HEK293T (cell line): ENCODE measurements at regions not wholly inside any gene's neighbourhood (a gene's known extent, or its start where the extent isn't known, plus 50 kb on each side); places are given as distances from the start of the nearest gene placed in this dataset.

Experiments
- CTCF ChIA-PET: fragments of 350-600 bp; formaldehyde crosslinking; extraction: SDS; loops from one replicate; lab custom pipeline; 2021; ENCODE audit warnings: antibody characterized with exemption, inconsistent platforms; lab: Yijun Ruan, JAX
- POLR2A ChIA-PET: fragments of 350-600 bp; formaldehyde crosslinking; extraction: SDS; loops from one replicate; lab custom pipeline; 2020; ENCODE audit warnings: antibody characterized with exemption, inconsistent platforms; lab: Yijun Ruan, JAX
- DNase-seq: peaks from one replicate; pipeline ENCODE4 v3.0.0; 2012; ENCODE audit warnings: mixed read lengths; ENCODE audit errors: extremely low spot score
- ARNT ChIP-seq: fragments of 450-650 bp; IDR thresholded peaks from 2 replicates; pipeline ENCODE4 v1.6.1; 2017; ENCODE audit warnings: mild to moderate bottlenecking
- BHLHE40 ChIP-seq: fragments of 450-650 bp; IDR thresholded peaks from 2 replicates; pipeline ENCODE4 v1.6.1; 2016; ENCODE audit warnings: mild to moderate bottlenecking, moderate library complexity, borderline replicate concordance
- CTBP1 ChIP-seq: fragments of 450-650 bp; IDR thresholded peaks from 2 replicates; pipeline ENCODE4 v1.6.1; 2016; ENCODE audit warnings: borderline replicate concordance
- ELF4 ChIP-seq: fragments of 450-650 bp; IDR thresholded peaks from 2 replicates; pipeline ENCODE4 v1.6.1; 2017; ENCODE audit warnings: antibody characterized with exemption
- FOXA1 ChIP-seq: fragments of 450-650 bp; IDR thresholded peaks from 2 replicates; pipeline ENCODE4 v1.6.1; 2016; ENCODE audit warnings: mild to moderate bottlenecking
- FOXK2 ChIP-seq: fragments of 450-650 bp; IDR thresholded peaks from 2 replicates; pipeline ENCODE4 v1.6.1; 2016; ENCODE audit warnings: mild to moderate bottlenecking
- FOXM1 ChIP-seq: fragments of 450-650 bp; IDR thresholded peaks from 2 replicates; pipeline ENCODE4 v1.6.1; 2017; ENCODE audit warnings: mild to moderate bottlenecking, borderline replicate concordance
- HDGF ChIP-seq: fragments of 450-650 bp; IDR thresholded peaks from 2 replicates; pipeline ENCODE4 v1.6.1; 2017; ENCODE audit warnings: antibody characterized with exemption, borderline replicate concordance
- L3MBTL2 ChIP-seq: fragments of 450-650 bp; conservative IDR thresholded peaks from 2 replicates; pipeline ENCODE4 v1.6.1; 2016; ENCODE audit warnings: mild to moderate bottlenecking
- LEF1 ChIP-seq: fragments of 450-650 bp; IDR thresholded peaks from 2 replicates; pipeline ENCODE4 v1.6.1; 2017; ENCODE audit warnings: mild to moderate bottlenecking, borderline replicate concordance
- NFRKB ChIP-seq: fragments of 450-650 bp; IDR thresholded peaks from 2 replicates; pipeline ENCODE4 v1.6.1; 2016; ENCODE audit warnings: mild to moderate bottlenecking, moderate library complexity
- PKNOX1 ChIP-seq: fragments of 450-650 bp; IDR thresholded peaks from 2 replicates; pipeline ENCODE4 v1.6.1; 2016
- SP1 ChIP-seq: fragments of 450-650 bp; IDR thresholded peaks from 2 replicates; pipeline ENCODE4 v1.6.1; 2017
- SUZ12 ChIP-seq: fragments of 450-650 bp; IDR thresholded peaks from 2 replicates; pipeline ENCODE4 v1.6.1; 2016; ENCODE audit warnings: mild to moderate bottlenecking
- TARDBP ChIP-seq: fragments of 450-650 bp; IDR thresholded peaks from 2 replicates; pipeline ENCODE4 v1.6.1; 2016
- ZNF384 ChIP-seq: fragments of 450-650 bp; IDR thresholded peaks from 2 replicates; pipeline ENCODE4 v1.6.1; 2016

- CTCF ChIA-PET, result interaction anchor here (0.5 to 0.8 kb wide), 2 partner anchors 482 to 590 kb away, joined by 3 read pairs; no protein-coding TSS in a partner anchor
- POLR2A ChIA-PET, result no interaction called here
- DNase-seq, result no peak
- TF ChIP-seq ZNF384, result no peak
These were observed 210.1 kb upstream of the C1orf87 start for GRCh38 chr1:60283690-60284089.

DNA sequence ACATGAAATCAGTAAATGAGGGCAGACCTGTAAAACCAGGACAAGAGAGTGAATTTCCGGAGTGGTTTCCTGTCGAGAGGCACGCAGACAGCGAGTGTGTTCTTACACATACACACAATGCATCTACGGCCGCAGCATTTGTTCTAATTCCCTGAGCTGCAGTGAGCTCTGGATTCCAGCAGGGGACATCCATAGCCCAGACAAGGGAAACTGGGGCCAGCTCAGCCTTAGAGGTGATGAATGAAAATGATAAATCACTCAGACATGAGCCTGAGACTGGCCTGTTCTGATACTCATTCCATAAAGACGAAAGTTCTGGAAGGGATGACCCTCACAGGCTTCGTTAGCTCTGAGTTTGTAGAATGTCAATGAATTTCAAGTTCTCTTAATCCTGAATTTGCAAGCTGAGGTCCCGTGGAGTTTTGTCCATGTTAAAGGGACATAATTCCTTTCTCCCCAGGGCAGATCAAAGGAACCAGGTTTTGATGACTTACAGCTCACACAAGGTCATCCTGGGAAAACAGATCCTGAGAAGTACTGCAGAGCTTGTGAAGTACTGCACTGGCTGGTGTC is 207.9 kb upstream of the C1orf87 start:
- ChIA-PET CTCF (interaction anchor here (0.5 to 2.1 kb wide), 9 partner anchors 8 to 553 kb away, joined by 3 to 25 read pairs (median 3); no protein-coding TSS in a partner anchor), POLR2A (interaction anchor here (0.9 kb wide), 1 partner anchor 484 kb away, joined by 4 read pairs; no protein-coding TSS in a partner anchor)
- peak; percentile 87 for DNase-seq
- TF ChIP-seq CTBP1 (no peak), SUZ12 (no peak), PKNOX1 (peak; percentile 90)

- CTCF ChIA-PET, result interaction anchor here (0.5 to 2.1 kb wide), 7 partner anchors 8 to 485 kb away, joined by 3 to 25 read pairs (median 4); no protein-coding TSS in a partner anchor
- DNase-seq, result no peak
- no peak for TF ChIP-seq BHLHE40
- TF ChIP-seq NFRKB, result no peak
- TF ChIP-seq ELF4, result no peak
- no peak for TF ChIP-seq CTBP1
- no peak for TF ChIP-seq FOXK2
- TF ChIP-seq PKNOX1, result no peak
- no peak for TF ChIP-seq L3MBTL2
- no peak for TF ChIP-seq ARNT
- TF ChIP-seq FOXA1, result no peak
- TF ChIP-seq HDGF, result no peak
- TF ChIP-seq TARDBP, result no peak
- TF ChIP-seq LEF1, result no peak
- TF ChIP-seq SP1, result no peak
- TF ChIP-seq FOXM1, result no peak
- TF ChIP-seq ZNF384, result no peak
- TF ChIP-seq SUZ12, result no peak
- POLR2A ChIA-PET, result interaction anchor here (0.9 kb wide), 1 partner anchor 484 kb away, joined by 4 read pairs; no protein-coding TSS in a partner anchor
These were observed 207.2 kb upstream of the C1orf87 start for GRCh38 chr1:60280819-60281218.

DNA sequence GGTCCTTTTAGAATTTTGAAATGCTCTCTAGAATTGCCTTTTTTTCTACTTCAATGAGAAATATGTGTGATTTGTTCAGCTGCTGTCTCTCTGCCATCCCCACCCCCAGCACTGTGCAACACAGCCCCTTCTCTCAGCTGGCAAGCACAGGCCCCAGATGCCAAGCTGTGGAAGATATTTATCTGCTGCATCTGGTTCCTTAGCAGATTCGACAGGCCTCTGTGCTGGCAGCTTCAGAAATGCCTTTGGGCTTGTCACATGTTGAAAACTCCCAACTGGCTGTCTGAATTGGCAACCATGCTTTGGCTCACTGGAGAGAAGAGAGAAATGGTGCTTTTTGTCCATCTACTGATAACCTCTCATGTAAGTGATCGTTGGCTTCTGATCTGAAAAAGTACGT is 206.7 kb upstream of the C1orf87 start:
- ChIA-PET CTCF (interaction anchor here (0.7 to 2.1 kb wide), 3 partner anchors 8 to 614 kb away, joined by 4 to 25 read pairs (median 8); no protein-coding TSS in a partner anchor), POLR2A (no interaction called here)
- TF ChIP-seq HDGF, result no peak
- TF ChIP-seq ARNT, result no peak
- TF ChIP-seq FOXK2, result no peak
- no peak for TF ChIP-seq TARDBP
- no peak for TF ChIP-seq ZNF384
- TF ChIP-seq FOXM1, result no peak
- TF ChIP-seq SP1, result no peak
- no peak for TF ChIP-seq CTBP1
- no peak for DNase-seq

DNA sequence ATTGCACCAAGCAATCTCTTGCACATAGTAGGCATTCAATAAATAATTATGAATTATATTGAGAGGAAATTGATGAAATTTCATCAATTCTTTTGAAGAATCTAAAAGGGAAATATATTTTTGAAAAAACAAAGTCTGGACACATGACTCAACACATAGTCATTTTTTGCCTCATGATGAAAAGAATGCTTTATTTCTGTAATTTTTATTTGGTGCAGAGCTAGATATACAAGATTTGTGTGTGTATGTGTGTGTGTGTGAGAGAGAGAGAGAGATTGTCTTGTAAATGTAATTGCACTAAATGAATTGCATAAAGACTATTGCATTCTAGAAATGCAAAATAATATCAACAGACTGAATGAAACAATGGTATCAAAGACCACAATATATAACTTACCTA is 206.2 kb upstream of the C1orf87 start:
- POLR2A ChIA-PET, result no interaction called here
- no peak for DNase-seq
- CTCF ChIA-PET, result interaction anchor here (0.7 kb wide), 1 partner anchor 614 kb away, joined by 4 read pairs; no protein-coding TSS in a partner anchor

DNA sequence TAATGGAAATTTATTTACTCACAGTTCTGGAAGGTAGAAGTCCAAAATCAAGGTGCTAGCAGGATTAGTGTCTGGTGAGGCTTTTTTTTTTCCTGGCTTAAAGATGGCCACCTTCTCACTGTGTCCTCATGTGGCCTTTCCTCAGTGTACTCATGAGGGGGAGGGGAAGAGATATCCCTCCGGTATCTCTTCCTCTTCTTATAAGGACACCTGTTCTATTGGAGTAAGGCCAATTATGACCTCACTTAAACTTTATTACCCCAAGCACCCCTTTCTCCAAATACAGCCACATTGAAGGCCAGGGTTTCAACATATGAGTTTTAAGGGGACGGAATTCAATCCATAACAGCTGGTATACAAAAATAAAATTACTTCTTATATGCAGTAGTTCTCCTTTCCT is 203.7 kb upstream of the C1orf87 start:
- DNase-seq, result no peak

More for the DNA sequence above, 206.2 kb upstream of the C1orf87 start:
- TF ChIP-seq SP1 (no peak), TARDBP (no peak), ELF4 (no peak), SUZ12 (no peak), FOXA1 (no peak), CTBP1 (no peak), L3MBTL2 (no peak), LEF1 (no peak), BHLHE40 (no peak), HDGF (no peak), FOXK2 (no peak), ARNT (no peak), PKNOX1 (no peak), ZNF384 (no peak), NFRKB (no peak), FOXM1 (no peak)

More for the DNA sequence above, 203.7 kb upstream of the C1orf87 start:
- no peak for TF ChIP-seq ELF4
- TF ChIP-seq FOXM1, result no peak
- no peak for TF ChIP-seq BHLHE40
- no peak for TF ChIP-seq TARDBP
- TF ChIP-seq FOXK2, result no peak
- TF ChIP-seq LEF1, result no peak
- no peak for TF ChIP-seq NFRKB
- TF ChIP-seq ARNT, result no peak
- no peak for TF ChIP-seq SP1
- TF ChIP-seq HDGF, result no peak
- ChIA-PET CTCF (no interaction called here), POLR2A (no interaction called here)
